H1 (cell line): ENCODE measurements at regions not wholly inside any gene's neighbourhood (a gene's known extent, or its start where the extent isn't known, plus 50 kb on each side); places are given as distances from the start of the nearest gene placed in this dataset.

ENCODE experiments used
- CBX5 ChIP-seq: fragments of 300-800, 300-1000 bp; sonication (generic); IDR thresholded peaks from 2 replicates; pipeline ENCODE4 v1.7.1; 2016; ENCODE audit warnings: antibody characterized with exemption, low read length, low read depth
- KDM5A ChIP-seq: fragments of 200-600 bp; IDR thresholded peaks from 2 replicates; pipeline ENCODE4 v1.7.1; 2012; ENCODE audit warnings: mild to moderate bottlenecking, low read length, inconsistent platforms, mixed read lengths
- TF ChIP-seq, protein P1 (sequence below): IDR thresholded peaks from 2 replicates; pipeline ENCODE4 v1.6.1; 2012; ENCODE audit warnings: low read length, inconsistent platforms

- TF ChIP-seq, protein P1, sequence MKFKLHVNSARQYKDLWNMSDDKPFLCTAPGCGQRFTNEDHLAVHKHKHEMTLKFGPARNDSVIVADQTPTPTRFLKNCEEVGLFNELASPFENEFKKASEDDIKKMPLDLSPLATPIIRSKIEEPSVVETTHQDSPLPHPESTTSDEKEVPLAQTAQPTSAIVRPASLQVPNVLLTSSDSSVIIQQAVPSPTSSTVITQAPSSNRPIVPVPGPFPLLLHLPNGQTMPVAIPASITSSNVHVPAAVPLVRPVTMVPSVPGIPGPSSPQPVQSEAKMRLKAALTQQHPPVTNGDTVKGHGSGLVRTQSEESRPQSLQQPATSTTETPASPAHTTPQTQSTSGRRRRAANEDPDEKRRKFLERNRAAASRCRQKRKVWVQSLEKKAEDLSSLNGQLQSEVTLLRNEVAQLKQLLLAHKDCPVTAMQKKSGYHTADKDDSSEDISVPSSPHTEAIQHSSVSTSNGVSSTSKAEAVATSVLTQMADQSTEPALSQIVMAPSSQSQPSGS: no peak
- TF ChIP-seq KDM5A (no peak), CBX5 (no peak)
Observed at GRCh38 chr11:30159546-30159945, 71.3 kb upstream of the FSHB start (continued).
